NB4 (cell line): ENCODE measurements at regions not wholly inside any gene's neighbourhood (a gene's known extent, or its start where the extent isn't known, plus 50 kb on each side); places are given as distances from the start of the nearest gene placed in this dataset.

ENCODE experiments used
- MYC ChIP-seq: IDR thresholded peaks from 2 replicates; pipeline ENCODE4 v1.6.1; 2011; ENCODE audit warnings: low read depth, low read length
- POLR2A ChIP-seq: IDR thresholded peaks from 2 replicates; pipeline ENCODE4 v1.6.1; 2011; ENCODE audit warnings: mild to moderate bottlenecking; ENCODE audit not compliant: insufficient read length; ENCODE audit errors: extremely low read depth
- TF ChIP-seq, protein P1 (sequence below): IDR thresholded peaks from one replicate; pipeline ENCODE4 v1.5.1; 2012; ENCODE audit warnings: low read depth, low read length

- TF ChIP-seq, protein P1, sequence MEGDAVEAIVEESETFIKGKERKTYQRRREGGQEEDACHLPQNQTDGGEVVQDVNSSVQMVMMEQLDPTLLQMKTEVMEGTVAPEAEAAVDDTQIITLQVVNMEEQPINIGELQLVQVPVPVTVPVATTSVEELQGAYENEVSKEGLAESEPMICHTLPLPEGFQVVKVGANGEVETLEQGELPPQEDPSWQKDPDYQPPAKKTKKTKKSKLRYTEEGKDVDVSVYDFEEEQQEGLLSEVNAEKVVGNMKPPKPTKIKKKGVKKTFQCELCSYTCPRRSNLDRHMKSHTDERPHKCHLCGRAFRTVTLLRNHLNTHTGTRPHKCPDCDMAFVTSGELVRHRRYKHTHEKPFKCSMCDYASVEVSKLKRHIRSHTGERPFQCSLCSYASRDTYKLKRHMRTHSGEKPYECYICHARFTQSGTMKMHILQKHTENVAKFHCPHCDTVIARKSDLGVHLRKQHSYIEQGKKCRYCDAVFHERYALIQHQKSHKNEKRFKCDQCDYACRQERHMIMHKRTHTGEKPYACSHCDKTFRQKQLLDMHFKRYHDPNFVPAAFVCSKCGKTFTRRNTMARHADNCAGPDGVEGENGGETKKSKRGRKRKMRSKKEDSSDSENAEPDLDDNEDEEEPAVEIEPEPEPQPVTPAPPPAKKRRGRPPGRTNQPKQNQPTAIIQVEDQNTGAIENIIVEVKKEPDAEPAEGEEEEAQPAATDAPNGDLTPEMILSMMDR = no peak
- TF ChIP-seq POLR2A (no peak), MYC (no peak)
Measured at GRCh38 chr7:110417611-110418010, 673.3 kb upstream of the LRRN3 start.
